Ureter (tissue), 1 donor: ENCODE measurements at regions not wholly inside any gene's neighbourhood (a gene's known extent, or its start where the extent isn't known, plus 50 kb on each side); places are given as distances from the start of the nearest gene placed in this dataset.
"Not testable (repeated sequence)": the region's sequence is repeated elsewhere in the genome, so short reads cannot be mapped to it uniquely, and the experiment has no call there.

Experiments used
- DNase-seq: peaks from one replicate; pipeline ENCODE4 v3.0.0-alpha.2; 2020; ENCODE audit warnings: low spot score
- donor health status: DM: yes; HTN: yes; CAD: no.

DNA sequence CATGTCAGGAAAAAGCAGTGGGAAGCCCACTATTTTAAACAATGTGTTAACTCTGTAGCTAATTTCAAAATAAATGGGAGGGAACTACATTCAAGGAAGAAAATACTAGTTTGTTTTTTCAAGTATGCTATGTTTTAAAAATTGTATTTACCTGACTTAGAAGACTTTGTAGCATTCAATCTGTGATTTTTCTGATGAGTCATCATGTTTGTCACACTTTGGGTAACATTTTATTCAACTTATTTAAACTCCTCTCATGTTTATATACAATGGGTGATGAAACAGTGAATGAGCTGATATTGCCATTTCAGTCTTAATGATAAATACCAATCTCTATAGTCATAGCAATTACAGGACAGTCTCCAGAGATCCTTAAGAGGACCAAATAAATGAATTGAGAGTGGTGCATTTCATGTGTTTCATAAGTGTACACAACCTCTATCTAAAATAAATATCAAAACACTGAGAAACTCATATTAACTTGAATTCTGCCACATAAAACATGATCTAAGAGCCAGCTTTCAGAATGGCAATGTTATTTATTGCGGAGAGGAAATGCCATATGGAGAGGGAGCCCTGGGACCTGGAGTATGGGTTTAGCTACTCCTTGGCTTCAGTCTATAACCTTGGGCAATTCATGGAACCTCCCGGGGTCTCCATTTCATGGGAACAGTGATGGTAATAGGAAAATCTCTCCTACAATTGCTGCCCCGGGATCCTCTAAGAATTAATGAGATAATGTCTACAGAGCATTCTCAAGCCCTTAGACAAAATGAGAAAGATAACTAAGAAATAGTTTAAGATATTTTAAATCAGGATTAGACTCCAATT is 913.9 kb downstream of the TLE4 start:
- DNase-seq, result no peak

DNA sequence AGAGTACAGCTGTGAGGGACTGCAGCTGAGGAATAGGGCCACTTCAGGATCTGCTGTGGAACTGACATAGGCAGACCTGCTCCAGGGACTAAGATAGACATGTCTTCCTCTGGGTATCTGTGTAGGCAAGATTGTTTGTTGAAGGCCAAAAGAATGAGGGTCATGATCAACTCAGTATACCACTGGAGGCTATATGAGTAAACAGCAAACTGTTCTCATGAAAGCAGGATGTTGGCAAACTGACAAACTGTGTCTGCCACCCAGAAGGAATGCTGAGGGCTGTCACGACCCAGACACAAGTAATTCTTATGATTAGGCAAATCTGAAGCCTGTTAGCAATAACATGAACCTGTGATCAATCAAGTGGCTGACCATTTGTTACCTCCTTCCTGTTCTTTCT is 910.5 kb downstream of the TLE4 start:
- not testable (repeated sequence) for DNase-seq

DNA sequence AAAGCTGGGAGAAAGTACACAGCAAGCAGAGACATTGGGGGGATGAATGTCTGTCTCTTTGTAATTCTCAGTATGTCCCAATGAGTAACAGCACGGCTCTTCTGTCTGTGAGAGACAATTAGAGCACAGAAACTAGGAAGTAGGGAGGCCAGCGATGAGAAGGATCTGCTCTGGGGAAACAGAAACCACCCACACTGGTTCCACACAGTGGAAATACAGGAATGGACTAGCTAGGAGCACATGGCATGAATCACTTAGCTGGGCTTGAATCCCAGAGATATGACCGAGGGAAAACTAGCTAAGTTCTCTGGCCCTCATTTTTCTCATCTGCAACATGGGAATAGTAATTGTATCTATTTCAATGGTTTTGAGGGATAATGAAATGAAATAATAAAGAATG is 895.9 kb downstream of the TLE4 start:
- no peak for DNase-seq

DNA sequence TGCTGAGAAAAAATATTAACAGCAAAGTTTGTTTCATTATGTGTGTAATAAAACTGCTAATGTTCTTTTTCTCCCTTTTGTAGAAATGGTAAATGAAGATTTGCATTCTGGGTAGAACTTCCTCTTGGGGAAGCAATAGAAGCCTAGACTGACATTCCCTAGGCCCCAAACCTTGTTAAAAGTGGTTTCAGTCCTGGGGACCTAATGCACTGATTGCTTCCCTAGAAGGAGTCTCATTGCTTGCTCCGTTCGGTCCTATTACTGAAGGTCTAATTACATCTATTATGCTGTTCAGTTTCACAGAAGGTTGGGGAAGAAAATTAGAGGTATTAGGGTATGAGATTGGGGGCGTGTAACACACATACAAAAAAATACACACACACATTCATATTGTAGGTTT is 893.8 kb downstream of the TLE4 start:
- DNase-seq, result no peak

DNA sequence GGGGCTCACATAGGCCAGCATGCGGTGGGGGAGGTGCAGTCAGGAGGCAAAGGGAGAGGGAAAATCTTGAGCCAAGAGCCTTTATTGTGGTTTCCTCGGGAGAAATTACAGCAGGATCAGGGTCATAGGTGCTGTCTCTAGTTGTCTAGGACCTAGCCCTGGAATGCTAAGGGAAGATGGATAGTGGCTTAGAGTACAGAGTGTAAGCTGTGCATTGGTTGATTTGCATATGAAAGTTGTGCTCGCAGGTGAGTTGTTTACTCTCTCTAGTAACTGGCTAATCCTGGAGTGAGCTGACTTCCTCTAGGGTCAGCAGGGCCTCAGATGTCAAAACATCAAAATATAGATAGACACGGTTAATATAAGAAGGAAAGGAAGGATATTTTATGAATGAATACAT is 877.7 kb downstream of the TLE4 start:
- DNase-seq, result no peak

DNA sequence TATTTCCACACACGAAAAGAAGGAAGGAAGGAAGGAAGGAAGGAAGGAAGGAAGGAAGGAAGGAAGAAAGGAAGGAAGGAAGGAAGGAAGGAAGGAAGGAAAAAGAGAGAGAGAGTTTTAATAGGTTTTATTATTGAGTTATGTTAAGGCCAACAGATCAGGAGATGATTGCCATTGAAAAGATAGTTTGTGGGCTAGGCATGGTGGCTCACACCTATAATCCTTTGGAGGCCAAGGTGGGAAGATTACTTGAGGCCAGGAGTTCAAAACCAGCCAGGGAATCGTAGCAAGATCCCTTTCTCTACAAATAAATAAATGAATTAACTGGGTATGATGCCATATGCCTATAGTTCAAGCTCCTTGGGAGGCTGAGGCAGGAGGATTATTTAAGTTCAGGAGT is 877.2 kb downstream of the TLE4 start:
- no peak for DNase-seq

DNA sequence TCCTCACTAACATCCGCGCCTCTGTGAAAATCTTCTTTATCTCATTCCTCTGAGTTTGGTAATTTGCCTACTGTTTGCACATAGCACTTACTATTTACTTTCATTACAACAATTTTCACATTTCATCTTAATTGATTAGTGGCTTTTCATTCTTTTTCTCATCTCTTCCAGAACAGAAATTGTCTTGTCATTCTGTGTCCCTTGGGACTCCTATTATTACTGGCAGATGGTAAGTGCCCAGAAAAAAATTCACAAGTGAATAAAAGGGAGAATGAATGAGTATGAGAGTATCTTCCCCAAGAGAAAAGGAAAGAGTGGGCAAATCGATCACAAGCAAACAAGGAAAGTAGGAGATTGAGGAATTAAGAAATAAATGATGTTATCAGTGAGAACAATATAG is 876.1 kb downstream of the TLE4 start:
- no peak for DNase-seq

DNA sequence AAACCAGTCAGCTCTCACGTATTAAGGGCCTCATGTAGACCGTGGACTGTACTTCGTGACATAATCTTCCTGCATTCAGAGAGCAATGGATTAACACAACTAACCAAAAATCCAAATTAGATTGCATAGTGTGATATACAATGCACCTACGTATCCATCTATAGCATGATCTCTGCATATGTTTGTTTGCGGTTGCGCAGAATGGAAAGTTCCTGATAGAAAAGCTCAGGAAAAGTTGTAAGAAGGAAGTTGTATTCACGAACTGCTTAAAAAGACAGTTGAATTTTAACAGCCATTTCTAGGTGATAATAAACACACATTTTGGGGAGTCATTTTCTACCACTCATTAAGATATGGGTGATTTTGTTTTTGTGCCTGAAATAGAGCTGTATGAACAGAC is 869.0 kb downstream of the TLE4 start:
- DNase-seq, result no peak

DNA sequence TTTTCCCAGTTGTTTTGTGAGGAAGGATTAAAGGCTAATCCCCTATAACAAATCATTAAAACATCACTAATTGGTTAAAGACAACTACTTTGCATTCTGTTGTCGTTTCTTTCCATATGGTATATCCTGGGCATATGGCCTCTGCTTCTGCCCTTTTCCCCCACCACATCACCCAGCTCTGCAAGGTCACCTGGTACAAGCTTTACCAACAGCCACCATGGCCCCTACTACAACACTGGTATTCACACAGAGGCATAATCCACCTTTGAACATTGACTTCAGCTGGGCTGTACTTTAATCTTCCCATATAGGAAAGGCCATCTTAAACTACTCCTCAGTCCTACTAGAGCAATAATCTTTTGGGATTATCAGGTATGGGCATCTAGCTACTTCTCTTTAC is 866.1 kb downstream of the TLE4 start:
- no peak for DNase-seq

DNA sequence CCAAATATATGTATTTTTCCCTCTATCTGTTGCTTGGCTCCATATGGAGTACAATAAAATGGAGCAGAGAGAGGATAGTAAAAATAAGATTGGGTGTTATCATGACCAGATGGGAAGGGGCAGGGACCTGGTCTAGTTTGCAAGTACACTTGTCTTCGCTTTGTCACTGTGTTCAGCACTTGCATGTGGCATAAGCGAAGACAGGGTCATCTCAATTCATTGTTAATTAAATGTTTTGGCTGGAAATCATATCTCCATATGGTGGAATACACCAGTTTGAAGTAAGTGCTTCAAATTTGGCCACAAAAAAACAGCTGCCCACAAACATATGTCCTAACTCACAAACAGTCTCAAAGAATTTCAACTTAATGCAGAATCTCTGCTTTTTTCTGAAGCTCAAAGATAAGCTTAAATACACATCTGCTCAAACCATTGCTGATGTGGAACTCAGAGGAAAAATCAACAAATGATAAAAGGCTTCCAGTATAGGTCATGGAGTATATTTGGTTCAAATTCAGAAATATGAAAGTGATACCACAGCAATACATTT is 865.4 kb downstream of the TLE4 start:
- no peak for DNase-seq

DNA sequence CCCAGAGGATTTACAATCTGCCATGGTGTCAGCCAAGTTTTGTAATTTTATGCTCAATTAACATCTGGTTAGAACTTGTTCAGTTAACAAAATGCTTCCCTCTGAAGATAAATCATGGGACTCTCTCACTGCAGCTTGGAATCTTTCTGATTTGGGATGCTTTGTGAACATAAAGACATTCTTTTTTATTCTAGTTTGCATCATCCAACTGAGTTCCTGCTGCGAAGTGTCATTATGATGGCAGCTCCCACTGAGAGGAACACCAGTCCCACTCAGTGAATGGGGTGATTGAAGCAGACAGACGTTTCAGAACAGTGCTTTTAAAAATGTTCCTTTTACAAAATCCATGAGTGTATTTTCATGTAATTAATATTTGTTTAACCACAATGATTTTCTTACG is 863.8 kb downstream of the TLE4 start:
- DNase-seq, result no peak

DNA sequence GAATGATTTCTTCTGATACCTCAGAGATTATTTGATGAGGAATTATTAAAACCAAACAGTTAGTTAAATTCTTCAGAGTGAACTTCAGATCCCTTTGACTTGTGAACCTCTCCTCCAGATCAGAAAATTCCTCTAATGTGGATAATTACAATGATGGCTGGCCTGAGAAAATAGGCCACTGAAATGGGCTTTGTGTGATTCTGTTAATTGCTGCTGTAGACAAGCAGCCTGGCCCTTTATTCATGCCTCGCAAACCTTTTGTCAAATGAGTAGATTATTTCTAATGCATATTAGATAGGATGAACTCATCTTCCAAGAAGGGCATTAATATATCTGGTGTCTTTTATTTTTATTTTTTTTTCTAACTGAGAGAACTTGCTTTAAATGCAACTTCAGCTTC is 855.2 kb downstream of the TLE4 start:
- DNase-seq, result no peak

DNA sequence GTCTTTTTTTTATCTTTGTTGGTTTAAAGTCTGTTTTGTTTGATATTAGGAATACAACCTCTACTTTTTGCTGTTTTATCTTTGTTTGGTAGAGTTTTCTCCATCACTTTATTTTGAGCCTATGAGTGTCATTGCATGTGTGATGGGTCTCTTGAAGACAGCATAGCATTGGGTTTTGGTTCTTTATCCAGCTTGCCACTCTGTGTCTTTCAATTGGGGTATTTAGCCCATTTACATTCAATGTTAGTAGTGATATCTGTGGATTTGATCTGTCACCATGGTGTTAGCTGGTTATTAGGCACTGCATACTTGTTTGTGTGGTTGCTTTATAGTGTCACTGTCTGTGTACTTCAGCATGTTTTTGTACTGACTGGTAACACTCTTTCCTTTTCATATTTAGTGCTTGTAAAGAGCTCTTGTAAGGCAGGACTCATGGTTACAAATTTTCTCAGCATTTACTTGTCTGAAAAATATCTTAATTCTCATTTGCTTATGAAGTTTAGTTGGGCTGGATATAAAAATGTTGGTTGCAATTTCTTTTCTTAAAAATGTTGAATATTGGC is 845.5 kb downstream of the TLE4 start:
- no peak for DNase-seq

DNA sequence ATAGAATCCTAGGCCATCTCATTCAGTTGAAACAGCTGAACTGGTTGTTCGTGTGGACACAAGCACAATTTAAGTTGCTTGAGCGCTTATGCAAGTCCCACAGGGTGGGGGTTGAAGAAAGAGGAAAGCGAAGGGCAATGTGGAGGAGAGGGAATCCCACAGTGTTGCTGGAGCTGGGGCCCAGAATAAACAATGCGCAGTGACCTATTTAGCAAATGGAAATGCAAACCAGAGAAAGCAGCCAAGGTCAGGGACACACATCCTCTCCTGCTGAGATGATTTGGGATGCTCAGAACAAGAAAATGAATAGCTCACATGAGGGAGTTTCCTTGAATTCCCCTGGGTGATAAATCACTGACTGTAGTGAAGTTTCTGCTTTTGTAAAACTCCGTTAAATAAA is 838.3 kb downstream of the TLE4 start:
- DNase-seq, result no peak

DNA sequence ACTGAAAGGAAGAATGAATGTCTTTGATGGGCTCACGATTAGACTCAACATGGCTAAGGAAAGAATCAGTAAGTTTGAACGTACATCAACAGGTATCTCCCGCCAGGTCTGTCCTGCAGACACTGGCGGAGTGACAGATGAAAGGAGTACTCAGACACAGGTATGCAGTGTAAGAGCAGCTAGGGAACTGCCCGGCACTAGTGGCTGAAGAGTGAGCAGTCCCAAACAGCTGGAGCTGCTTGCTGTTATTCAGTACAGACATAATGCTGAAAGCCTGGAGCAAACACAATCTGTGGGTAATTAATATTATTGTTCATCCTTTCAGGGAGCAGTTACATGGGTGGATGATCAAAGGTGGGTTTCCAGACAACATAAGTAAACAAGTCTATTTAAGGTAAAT is 835.5 kb downstream of the TLE4 start:
- DNase-seq, result no peak

DNA sequence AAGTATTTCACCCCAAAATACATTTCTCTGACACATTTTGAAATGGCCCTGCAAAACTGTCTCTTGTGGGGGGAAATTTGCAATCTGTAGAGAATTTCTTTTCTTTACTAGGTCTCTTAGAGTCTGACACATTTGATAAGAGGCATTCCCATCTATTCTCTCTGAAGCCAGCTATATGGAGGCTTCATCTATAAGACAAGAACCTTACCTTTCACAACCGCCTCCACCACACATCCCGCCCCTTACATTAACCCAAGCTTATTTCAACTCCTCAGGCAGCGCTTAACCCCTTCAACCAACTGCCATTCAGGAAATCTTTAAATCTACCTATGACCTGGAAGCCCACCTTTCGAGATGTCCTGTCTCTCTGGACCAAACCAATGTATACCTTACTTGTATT is 829.5 kb downstream of the TLE4 start:
- DNase-seq, result no peak

DNA sequence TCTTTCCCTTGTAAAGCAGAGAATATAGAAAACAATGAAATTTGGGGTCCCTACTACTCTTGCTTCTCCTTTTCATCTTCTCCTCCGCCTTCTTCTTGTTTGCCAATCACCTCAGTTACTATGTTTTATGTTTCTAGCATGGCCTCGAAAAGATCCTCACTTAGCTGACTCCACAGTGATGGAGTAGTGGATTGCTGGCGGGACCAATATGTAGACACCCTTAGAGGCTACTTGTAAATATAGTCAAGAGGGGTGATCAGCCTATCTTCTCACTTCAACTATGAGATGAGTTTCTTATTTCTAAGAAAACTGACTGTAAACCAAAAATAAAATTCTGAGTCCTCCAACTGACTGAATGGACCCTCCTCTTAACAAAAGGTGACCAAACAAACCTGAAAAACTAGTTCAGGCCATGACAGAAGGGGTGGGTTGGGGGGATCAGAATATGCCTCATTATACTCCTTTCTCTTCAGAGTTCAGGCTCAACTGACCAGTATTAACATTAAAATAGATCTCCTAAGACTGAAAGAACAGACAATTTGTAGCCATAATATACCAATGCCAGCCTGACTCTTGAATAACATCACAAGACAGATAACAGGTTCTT is 829.0 kb downstream of the TLE4 start:
- no peak for DNase-seq

DNA sequence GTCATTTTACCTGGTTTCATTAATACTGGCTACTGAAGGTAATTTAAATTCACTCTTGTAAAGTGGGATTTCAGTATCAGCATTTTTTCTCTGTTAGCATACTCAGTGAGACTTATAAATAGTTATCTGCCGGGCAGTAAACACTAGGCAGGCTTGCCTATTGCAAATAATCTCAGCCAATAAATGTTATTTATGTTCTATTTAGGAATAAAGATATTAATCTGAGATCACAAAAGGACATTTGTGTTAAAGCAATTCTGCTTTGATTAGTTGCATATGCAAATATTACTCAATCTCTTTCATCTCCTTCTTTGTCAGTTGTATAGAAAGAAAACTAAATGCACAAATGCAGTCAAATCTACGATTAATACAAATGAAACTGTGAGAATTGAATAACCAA is 827.8 kb downstream of the TLE4 start:
- DNase-seq, result no peak

DNA sequence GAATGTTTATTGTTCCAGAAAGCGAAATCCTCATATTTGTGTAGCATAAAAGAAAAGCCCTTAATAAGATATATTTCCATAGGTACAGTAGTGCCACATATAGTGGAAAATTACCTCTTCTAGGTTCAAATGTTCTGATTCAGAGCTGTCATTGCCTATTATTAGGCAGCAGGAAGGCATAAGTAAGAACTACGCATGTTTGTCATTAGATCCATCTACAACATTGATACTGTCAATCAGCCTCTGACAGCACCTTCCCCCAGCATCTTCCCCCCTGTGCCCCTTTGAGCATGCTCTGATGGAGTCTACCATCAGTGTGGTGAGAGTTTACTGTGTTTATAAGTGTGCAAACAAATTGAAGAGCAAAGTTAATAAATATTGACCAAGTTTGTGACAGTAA is 816.1 kb downstream of the TLE4 start:
- no peak for DNase-seq

DNA sequence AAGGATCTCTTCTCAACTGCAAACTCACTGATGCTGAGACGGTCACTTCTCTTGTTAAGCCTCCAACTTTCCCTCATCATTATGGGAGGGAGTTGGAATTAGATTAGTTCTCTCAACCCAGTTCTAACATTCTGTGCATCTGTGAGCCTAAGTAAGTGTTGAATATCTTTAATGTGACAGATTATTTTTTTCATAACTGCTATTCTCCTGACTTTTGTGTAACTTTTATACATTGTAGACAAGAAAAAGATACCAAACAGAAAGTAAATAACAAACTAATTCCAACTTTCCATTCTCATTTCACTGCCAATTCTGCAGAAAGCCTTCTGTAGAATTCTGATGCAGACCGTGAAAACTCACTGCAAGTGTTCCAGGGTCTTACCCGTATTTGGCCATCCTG is 813.5 kb downstream of the TLE4 start:
- DNase-seq, result no peak

DNA sequence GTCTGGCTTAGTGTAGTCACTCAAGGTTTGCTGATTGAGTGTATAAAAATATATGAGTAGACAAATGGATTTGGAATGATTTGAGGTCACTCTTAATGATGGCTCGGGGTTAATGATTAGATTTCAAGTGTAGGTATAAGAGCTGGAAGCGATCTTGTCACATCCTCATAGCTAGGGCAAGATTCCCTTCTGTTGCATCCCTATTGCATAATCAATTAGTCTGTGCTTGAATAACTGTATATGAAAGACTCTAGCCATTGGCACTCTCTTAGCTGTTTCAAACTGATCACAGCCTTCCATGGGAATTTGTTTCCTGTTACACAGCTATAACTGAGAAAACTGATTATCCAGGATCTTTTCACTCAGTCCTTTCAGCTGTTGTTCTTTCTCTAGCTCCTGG is 811.6 kb downstream of the TLE4 start:
- DNase-seq, result no peak

DNA sequence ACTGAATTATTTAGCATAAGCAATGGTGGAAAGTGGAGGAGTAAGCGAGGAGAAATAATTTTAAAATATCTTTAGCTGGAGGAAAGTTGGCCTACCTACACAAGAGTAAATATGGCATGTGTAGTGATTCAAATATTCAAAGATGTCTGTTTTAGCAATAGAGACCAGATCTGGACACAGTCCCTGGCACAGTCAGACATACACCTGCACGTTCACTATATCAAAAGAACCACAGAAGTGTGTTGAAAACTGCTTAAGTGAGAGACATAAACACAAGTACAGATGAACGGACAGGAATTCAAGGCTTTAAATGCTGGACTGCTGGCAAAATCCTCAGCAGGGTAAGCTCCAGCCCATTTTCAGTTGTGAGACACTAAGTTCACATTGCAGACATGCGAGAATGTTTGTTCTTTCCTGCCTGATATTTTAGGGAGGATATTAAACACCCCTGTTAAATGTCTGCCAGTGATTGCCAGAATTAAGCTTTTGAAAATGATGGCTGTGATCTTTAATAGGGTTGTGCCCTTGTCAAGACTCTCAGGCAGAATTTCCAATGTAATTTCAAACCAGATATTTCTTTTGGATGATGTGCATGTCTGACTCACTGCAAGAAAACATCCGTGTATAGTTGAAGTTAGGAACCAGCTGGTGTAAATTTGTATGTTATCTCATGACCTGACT is 810.6 kb downstream of the TLE4 start:
- DNase-seq, result no peak

DNA sequence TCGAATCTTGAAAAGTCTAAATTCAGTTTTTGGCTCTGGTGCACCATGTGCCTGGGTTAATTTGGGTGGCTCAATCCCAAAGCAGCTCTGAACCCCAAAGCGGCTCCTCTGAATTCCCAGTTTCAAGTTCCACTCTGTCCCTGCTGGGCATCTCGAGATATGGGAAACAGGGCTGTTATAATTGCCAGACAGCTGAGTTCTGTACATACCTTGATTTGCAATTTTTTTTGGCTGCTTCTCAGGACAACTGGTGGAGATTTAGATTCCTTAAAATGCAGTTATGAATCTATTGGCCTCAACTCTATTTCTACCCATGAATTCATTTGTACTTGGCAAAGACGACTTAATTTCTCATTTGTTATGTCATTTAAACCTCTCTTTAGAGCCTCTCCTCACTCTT is 808.5 kb downstream of the TLE4 start:
- no peak for DNase-seq
